SK-N-SH (cell line): ENCODE measurements at regions not wholly inside any gene's neighbourhood (a gene's known extent, or its start where the extent isn't known, plus 50 kb on each side); places are given as distances from the start of the nearest gene placed in this dataset.

Source experiments
- CTCF ChIA-PET: fragments of 300-600, 350-600 bp; formaldehyde crosslinking; extraction: SDS; loops from one replicate; lab custom pipeline; 2021; lab: Yijun Ruan, JAX
- POLR2A ChIA-PET: fragments of 350-600 bp; sonication (Branson Sonifier 250); formaldehyde crosslinking; extraction: SDS; loops from one replicate; lab custom pipeline; 2020; ENCODE audit warnings: antibody characterized with exemption, inconsistent platforms; lab: Yijun Ruan, JAX
- DNase-seq: peaks from one replicate; pipeline ENCODE4 v3.0.0; 2012
- H2AFZ ChIP-seq: fragments of 200-600 bp; sonication (generic); 2 replicates; pipeline ENCODE4 v1.8.1; 2016; ENCODE audit warnings: antibody characterized with exemption, mild to moderate bottlenecking, low read depth
- H3F3A ChIP-seq: fragments of 200-600 bp; sonication (generic); replicated peaks from 2 replicates; pipeline ENCODE3; 2016; ENCODE audit warnings: antibody characterized with exemption, mild to moderate bottlenecking; ENCODE audit not compliant: insufficient read depth
- H3K27ac ChIP-seq, 2 experiments: fragments of 200-500 bp in 1 of 2; fragments of 200-600 bp in 1 of 2; sonication (Bioruptor generic) in 1 of 2; sonication (generic), shearing (Covaris generic) in 1 of 2; 2 replicates each; pipeline versions ENCODE4 v1.5.1 to v1.6.1; 2014 to 2016; ENCODE audit warnings: low read depth in 2 of 2, inconsistent platforms in 1 of 2, low read length in 1 of 2, mild to moderate bottlenecking in 1 of 2, mixed read lengths in 1 of 2
- H3K27me3 ChIP-seq: fragments of 200-600 bp; sonication (generic), shearing (Covaris generic); 2 replicates; pipeline ENCODE4 v1.6.1; 2016; ENCODE audit warnings: mixed run types; ENCODE audit not compliant: insufficient read depth
- H3K36me3 ChIP-seq, 2 experiments: fragments of 200-500 bp in 1 of 2; fragments of 200-600 bp in 1 of 2; sonication (Bioruptor generic) in 1 of 2; sonication (generic) in 1 of 2; replicated peaks in 1 of 2; 2 replicates each; pipeline versions ENCODE3 to v1.5.1; 2014 to 2016; ENCODE audit warnings: low read length in 1 of 2, mild to moderate bottlenecking in 1 of 2; ENCODE audit not compliant: insufficient read depth in 2 of 2, control insufficient read depth in 1 of 2
- H3K4me1 ChIP-seq, 2 experiments: fragments of 200-500 bp in 1 of 2; fragments of 200-600 bp in 1 of 2; sonication (Bioruptor generic) in 1 of 2; sonication (generic), shearing (Covaris generic) in 1 of 2; 2 replicates each; pipeline versions ENCODE4 v1.5.1 to v1.6.1; 2014 to 2016; ENCODE audit warnings: low read depth in 1 of 2, low read length in 1 of 2, mixed run types in 1 of 2; ENCODE audit not compliant: insufficient read depth in 2 of 2, control insufficient read depth in 1 of 2
- H3K4me2 ChIP-seq: fragments of 200-600 bp; sonication (generic), shearing (Covaris generic); 2 replicates; pipeline ENCODE4 v1.6.1; 2017; ENCODE audit warnings: mixed run types
- H3K4me3 ChIP-seq, 2 experiments: fragments of 200-500 bp in 1 of 2; fragments of 200-600 bp in 1 of 2; sonication (Bioruptor generic) in 1 of 2; sonication (generic), shearing (Covaris generic) in 1 of 2; 2 replicates each; pipeline versions ENCODE4 v1.5.1 to v1.8.1; 2014 to 2016; ENCODE audit warnings: low read depth in 2 of 2, inconsistent platforms in 1 of 2, low read length in 1 of 2, mild to moderate bottlenecking in 1 of 2, mixed read lengths in 1 of 2, moderate library complexity in 1 of 2
- H3K79me2 ChIP-seq: fragments of 200-600 bp; sonication (generic); 2 replicates; pipeline ENCODE4 v1.8.1; 2017; ENCODE audit warnings: mild to moderate bottlenecking; ENCODE audit not compliant: insufficient read depth
- H3K9ac ChIP-seq: fragments of 200-600 bp; sonication (generic); 2 replicates; pipeline ENCODE4 v1.6.1; 2017; ENCODE audit warnings: mixed run types
- H3K9me2 ChIP-seq: fragments of 200-600 bp; sonication (generic); 2 replicates; pipeline ENCODE4 v1.6.1; 2017; ENCODE audit warnings: mixed run types
- H3K9me3 ChIP-seq: fragments of 200-600 bp; sonication (generic); 2 replicates; pipeline ENCODE4 v1.6.1; 2017; ENCODE audit warnings: mixed run types, mild to moderate bottlenecking, moderate library complexity
- H4K20me1 ChIP-seq: fragments of 200-600 bp; sonication (generic); 2 replicates; pipeline ENCODE4 v1.6.1; 2017; ENCODE audit warnings: mild to moderate bottlenecking, mixed run types; ENCODE audit not compliant: insufficient read depth
- ELF1 ChIP-seq: IDR thresholded peaks from 2 replicates; pipeline ENCODE4 v1.4.0; 2012
- EP300 ChIP-seq, 2 experiments: IDR thresholded peaks; 2 replicates each; pipeline versions ENCODE4 v1.4.0 to v1.6.1; 2012; ENCODE audit warnings: borderline replicate concordance in 1 of 2, low read depth in 1 of 2, low read length in 1 of 2
- FOXM1 ChIP-seq: IDR thresholded peaks from 2 replicates; pipeline ENCODE4 v1.4.0; 2012; ENCODE audit warnings: low read depth, mild to moderate bottlenecking
- GATA2 ChIP-seq: sonication (generic); formaldehyde crosslinking; IDR thresholded peaks from 2 replicates; pipeline ENCODE4 v1.5.0; 2020; ENCODE audit warnings: mild to moderate bottlenecking, missing genetic modification reagents
- JUND ChIP-seq: IDR thresholded peaks from 2 replicates; pipeline ENCODE4 v1.4.0; 2012
- MAX ChIP-seq: IDR thresholded peaks from 2 replicates; pipeline ENCODE4 v1.4.0; 2012; ENCODE audit warnings: low read depth
- MEF2A ChIP-seq: IDR thresholded peaks from 2 replicates; pipeline ENCODE4 v1.4.0; 2012; ENCODE audit warnings: low read depth, borderline replicate concordance
- MXI1 ChIP-seq: IDR thresholded peaks from 2 replicates; pipeline ENCODE4 v1.6.1; 2012; ENCODE audit warnings: mild to moderate bottlenecking, low read depth, low read length, improper control_type of control experiment
- NFIC ChIP-seq: IDR thresholded peaks from 2 replicates; pipeline ENCODE4 v1.4.0; 2012; ENCODE audit warnings: borderline replicate concordance
- NRF1 ChIP-seq: IDR thresholded peaks from 2 replicates; pipeline ENCODE4 v1.6.1; 2012; ENCODE audit warnings: low read depth, mild to moderate bottlenecking, low read length
- POLR2AphosphoS5 ChIP-seq: IDR thresholded peaks from 2 replicates; pipeline ENCODE4 v1.6.1; 2012; ENCODE audit warnings: low read depth, low read length
- REST ChIP-seq: IDR thresholded peaks from 2 replicates; pipeline ENCODE4 v1.6.1; 2012; ENCODE audit warnings: mild to moderate bottlenecking, low read depth, low read length, moderate library complexity
- RFX5 ChIP-seq: IDR thresholded peaks from 2 replicates; pipeline ENCODE4 v1.6.1; 2012; ENCODE audit warnings: mild to moderate bottlenecking, improper control_type of control experiment, low read length
- RXRA ChIP-seq: IDR thresholded peaks from 2 replicates; pipeline ENCODE4 v1.4.0; 2012; ENCODE audit warnings: low read depth, mild to moderate bottlenecking, borderline replicate concordance
- TAF1 ChIP-seq: IDR thresholded peaks from 2 replicates; pipeline ENCODE4 v1.6.1; 2012; ENCODE audit warnings: low read depth, mild to moderate bottlenecking, low read length, moderate library complexity, borderline replicate concordance
- TEAD4 ChIP-seq: IDR thresholded peaks from 2 replicates; pipeline ENCODE4 v1.4.0; 2012; ENCODE audit warnings: mild to moderate bottlenecking, borderline replicate concordance; ENCODE audit not compliant: insufficient read depth
- WGBS: methylation state at CpG from one replicate; pipeline ENCODE4 v1.1.6; 2017; ENCODE audit warnings: low lambda C conversion rate; 5-methylcytosine and 5-hydroxymethylcytosine counted together
- TF ChIP-seq, protein P1 (sequence below): IDR thresholded peaks from 2 replicates; pipeline ENCODE4; 2012
- TF ChIP-seq, protein P2 (sequence below): IDR thresholded peaks from 2 replicates; pipeline ENCODE4 v1.4.0; 2012; ENCODE audit warnings: low read depth, borderline replicate concordance

- Histone ChIP-seq H3K27ac (no peak overlapping the region), H3K4me1 (no peaks in the 10 kb centered on the region; a peak in 1 of 4 replicates), H3K36me3 (no peaks in the 10 kb centered on the region)
- TF ChIP-seq MEF2A (no peak), NRF1 (no peak), TAF1 (no peak), ELF1 (no peak), MXI1 (no peak), MAX (no peak), TEAD4 (no peak), RXRA (no peak), RFX5 (no peak), NFIC (no peak), POLR2AphosphoS5 (no peak), REST (no peak), JUND (no peak), FOXM1 (no peak), GATA2 (CRISPR knock-in tag) (no peak), EP300 (IDR thresholded peaks at IDR 0.05; ENCODE audit: borderline replicate concordance in 1 of 2, low read depth in 1 of 2, low read length in 1 of 2) (no peak)
- TF ChIP-seq, protein P1, sequence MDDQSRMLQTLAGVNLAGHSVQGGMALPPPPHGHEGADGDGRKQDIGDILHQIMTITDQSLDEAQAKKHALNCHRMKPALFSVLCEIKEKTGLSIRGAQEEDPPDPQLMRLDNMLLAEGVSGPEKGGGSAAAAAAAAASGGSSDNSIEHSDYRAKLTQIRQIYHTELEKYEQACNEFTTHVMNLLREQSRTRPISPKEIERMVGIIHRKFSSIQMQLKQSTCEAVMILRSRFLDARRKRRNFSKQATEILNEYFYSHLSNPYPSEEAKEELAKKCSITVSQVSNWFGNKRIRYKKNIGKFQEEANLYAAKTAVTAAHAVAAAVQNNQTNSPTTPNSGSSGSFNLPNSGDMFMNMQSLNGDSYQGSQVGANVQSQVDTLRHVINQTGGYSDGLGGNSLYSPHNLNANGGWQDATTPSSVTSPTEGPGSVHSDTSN, result no peak
- TF ChIP-seq, protein P2, sequence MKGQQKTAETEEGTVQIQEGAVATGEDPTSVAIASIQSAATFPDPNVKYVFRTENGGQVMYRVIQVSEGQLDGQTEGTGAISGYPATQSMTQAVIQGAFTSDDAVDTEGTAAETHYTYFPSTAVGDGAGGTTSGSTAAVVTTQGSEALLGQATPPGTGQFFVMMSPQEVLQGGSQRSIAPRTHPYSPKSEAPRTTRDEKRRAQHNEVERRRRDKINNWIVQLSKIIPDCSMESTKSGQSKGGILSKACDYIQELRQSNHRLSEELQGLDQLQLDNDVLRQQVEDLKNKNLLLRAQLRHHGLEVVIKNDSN, result no peak
- TF ChIP-seq, all 33 proteins: peak for 0
- 61% methylated on average over 3 of the region's 4 CpGs for WGBS
- Histone ChIP-seq H3K79me2 (no peaks in the 10 kb centered on the region), H3K27me3 (no peaks in the 10 kb centered on the region), H2AFZ (no peak overlapping the region), H3K9ac (no peak overlapping the region), H3F3A (no peaks in the 10 kb centered on the region), H3K4me2 (no peak overlapping the region), H3K4me3 (no peak overlapping the region), H4K20me1 (no peaks in the 10 kb centered on the region), H3K9me3 (no peaks in the 10 kb centered on the region), H3K9me2 (no peaks in the 10 kb centered on the region)
- ChIA-PET CTCF (interaction anchor here (1.2 kb wide), 1 partner anchor 9 kb away, joined by 3 read pairs; no protein-coding TSS in a partner anchor), POLR2A (no interaction called here)
- DNase-seq, result no peak
Measured at GRCh38 chr9:2299843-2300205, 284.7 kb downstream of the SMARCA2 start.
